SU-DHL-6 (cell line): ENCODE measurements at regions not wholly inside any gene's neighbourhood (a gene's known extent, or its start where the extent isn't known, plus 50 kb on each side); places are given as distances from the start of the nearest gene placed in this dataset.
A peak's percentile ranks its signal among the peaks of the same experiment; 100 is the strongest.

ENCODE experiments used
- H2AFZ ChIP-seq: fragments of 200-600 bp; sonication (generic); 2 replicates; pipeline ENCODE4 v1.6.1; 2014; ENCODE audit warnings: low read depth, mild to moderate bottlenecking, moderate library complexity, mixed read lengths, antibody characterized with exemption, low read length; ENCODE audit not compliant: severe bottlenecking
- H3F3A ChIP-seq: fragments of 200-600 bp; shearing (Covaris generic); 2 replicates; pipeline ENCODE4 v1.6.0; 2016; ENCODE audit warnings: antibody characterized with exemption, mild to moderate bottlenecking; ENCODE audit not compliant: insufficient read depth
- H3K27ac ChIP-seq: fragments of 200-600 bp; sonication (generic); 2 replicates; pipeline ENCODE4 v1.5.1; 2016; ENCODE audit warnings: low read depth, mild to moderate bottlenecking, low read length, moderate library complexity, mixed read lengths
- H3K27me3 ChIP-seq: fragments of 200-600 bp; sonication (generic), shearing (Covaris generic); 2 replicates; pipeline ENCODE4 v1.6.0; 2014; ENCODE audit warnings: mild to moderate bottlenecking, low read length
- H3K36me3 ChIP-seq: fragments of 200-600 bp; sonication (generic); 2 replicates; pipeline ENCODE4 v1.6.1; 2014; ENCODE audit warnings: mild to moderate bottlenecking, low read length, mixed read lengths
- H3K4me2 ChIP-seq: fragments of 300-600, 200-600 bp; shearing (Covaris generic), sonication (generic); 2 replicates; pipeline ENCODE4 v1.6.0; 2014; ENCODE audit warnings: low read length, low read depth, mild to moderate bottlenecking; ENCODE audit not compliant: poor library complexity, severe bottlenecking
- H3K4me3 ChIP-seq: fragments of 200-600 bp; sonication (generic); 2 replicates; pipeline ENCODE4 v1.5.1; 2014; ENCODE audit warnings: antibody characterized with exemption, low read length, mild to moderate bottlenecking, mixed read lengths; ENCODE audit not compliant: insufficient read depth, poor library complexity, severe bottlenecking
- H3K79me2 ChIP-seq: fragments of 200-600 bp; sonication (generic); 2 replicates; pipeline ENCODE4 v1.6.1; 2014; ENCODE audit warnings: mild to moderate bottlenecking, low read length, moderate library complexity; ENCODE audit not compliant: insufficient read depth
- H3K9ac ChIP-seq: fragments of 200-600 bp; sonication (generic); 2 replicates; pipeline ENCODE4 v1.7.0; 2014; ENCODE audit warnings: mild to moderate bottlenecking, low read length
- H3K9me2 ChIP-seq: fragments of 200-600 bp; sonication (generic); replicated peaks from 2 replicates; pipeline ENCODE4 v1.6.1; 2014; ENCODE audit warnings: low read length; ENCODE audit not compliant: insufficient read depth
- H3K9me3 ChIP-seq: fragments of 200-600 bp; sonication (generic); 2 replicates; pipeline ENCODE4 v1.6.1; 2014; ENCODE audit warnings: low read length, mixed read lengths; ENCODE audit not compliant: insufficient read depth
- H4K20me1 ChIP-seq: fragments of 200-600 bp; sonication (generic); 2 replicates; pipeline ENCODE4 v1.6.1; 2014; ENCODE audit warnings: low read depth, mild to moderate bottlenecking, antibody characterized with exemption, low read length, moderate library complexity, mixed read lengths
- CTCF ChIP-seq: fragments of 200-600 bp; sonication (generic); IDR thresholded peaks from one replicate; pipeline ENCODE4 v1.5.1; 2017; ENCODE audit warnings: antibody characterized with exemption, mild to moderate bottlenecking, low read length, moderate library complexity; ENCODE audit not compliant: insufficient read depth, poor library complexity, severe bottlenecking
- EZH2phosphoT487 ChIP-seq: fragments of 200-600 bp; sonication (generic), shearing (Covaris generic); conservative IDR thresholded peaks from 2 replicates; pipeline ENCODE4 v1.6.1; 2018; ENCODE audit warnings: mild to moderate bottlenecking, antibody characterized with exemption, low read length, moderate library complexity, mixed read lengths

GRCh38 chr7:69062020-69062765, 536.1 kb upstream of the AUTS2 start:
- no peaks in the 10 kb centered on the region for H3K36me3 ChIP-seq
- no peak for TF ChIP-seq CTCF
- no peak for TF ChIP-seq EZH2phosphoT487

GRCh38 chr7:69067397-69067796, 530.9 kb upstream of the AUTS2 start:
- H4K20me1 ChIP-seq: no peaks in the 10 kb centered on the region
- peaks cover 3% of the 10 kb centered on the region; the same call in 1 of the 2 replicates for H3K27me3 ChIP-seq
- no peak overlapping the region for H3K9ac ChIP-seq
- no peak overlapping the region for H3K4me2 ChIP-seq
- H3K9me3 ChIP-seq: no peaks in the 10 kb centered on the region
- H3K79me2 ChIP-seq: no peaks in the 10 kb centered on the region
- H3K9me2 ChIP-seq: no peaks in the 10 kb centered on the region
- no peak overlapping the region for H3K27ac ChIP-seq
- H2AFZ ChIP-seq: no peak overlapping the region
- TF ChIP-seq EZH2phosphoT487 (no peak), CTCF (peak; percentile 74)
- no peaks in the 10 kb centered on the region for H3F3A ChIP-seq
- no peak overlapping the region for H3K4me3 ChIP-seq
- H3K36me3 ChIP-seq: no peaks in the 10 kb centered on the region

More at GRCh38 chr7:69062020-69062765, 536.1 kb upstream of the AUTS2 start:
- Histone ChIP-seq H3K4me3 (no peak overlapping the region), H3K9me3 (no peaks in the 10 kb centered on the region), H3K9me2 (no peaks in the 10 kb centered on the region), H3K27me3 (no peaks in the 10 kb centered on the region), H3K9ac (no peak overlapping the region), H3K27ac (no peak overlapping the region), H2AFZ (no peak overlapping the region), H3F3A (no peaks in the 10 kb centered on the region), H3K79me2 (no peaks in the 10 kb centered on the region), H3K4me2 (no peak overlapping the region), H4K20me1 (no peaks in the 10 kb centered on the region)

GRCh38 chr7:69070476-69070875, 527.8 kb upstream of the AUTS2 start:
- Histone ChIP-seq H3K9me2 (no peaks in the 10 kb centered on the region), H3K36me3 (no peaks in the 10 kb centered on the region), H3F3A (no peaks in the 10 kb centered on the region), H3K4me2 (no peak overlapping the region), H2AFZ (no peak overlapping the region), H3K9me3 (no peaks in the 10 kb centered on the region), H4K20me1 (no peaks in the 10 kb centered on the region), H3K9ac (no peak overlapping the region), H3K4me3 (no peak overlapping the region), H3K79me2 (no peaks in the 10 kb centered on the region), H3K27me3 (peaks cover 3% of the 10 kb centered on the region; the same call in 1 of the 2 replicates), H3K27ac (no peak overlapping the region)
- TF ChIP-seq EZH2phosphoT487 (no peak), CTCF (no peak)
